ENCODE measurements at regions not wholly inside any gene's neighbourhood (a gene's known extent, or its start where the extent isn't known, plus 50 kb on each side); places are given as distances from the start of the nearest gene placed in this dataset.

GRCh38 chr18:56108478-56109367, 520.7 kb upstream of the TCF4 start:
- TF ChIP-seq, protein P1, sequence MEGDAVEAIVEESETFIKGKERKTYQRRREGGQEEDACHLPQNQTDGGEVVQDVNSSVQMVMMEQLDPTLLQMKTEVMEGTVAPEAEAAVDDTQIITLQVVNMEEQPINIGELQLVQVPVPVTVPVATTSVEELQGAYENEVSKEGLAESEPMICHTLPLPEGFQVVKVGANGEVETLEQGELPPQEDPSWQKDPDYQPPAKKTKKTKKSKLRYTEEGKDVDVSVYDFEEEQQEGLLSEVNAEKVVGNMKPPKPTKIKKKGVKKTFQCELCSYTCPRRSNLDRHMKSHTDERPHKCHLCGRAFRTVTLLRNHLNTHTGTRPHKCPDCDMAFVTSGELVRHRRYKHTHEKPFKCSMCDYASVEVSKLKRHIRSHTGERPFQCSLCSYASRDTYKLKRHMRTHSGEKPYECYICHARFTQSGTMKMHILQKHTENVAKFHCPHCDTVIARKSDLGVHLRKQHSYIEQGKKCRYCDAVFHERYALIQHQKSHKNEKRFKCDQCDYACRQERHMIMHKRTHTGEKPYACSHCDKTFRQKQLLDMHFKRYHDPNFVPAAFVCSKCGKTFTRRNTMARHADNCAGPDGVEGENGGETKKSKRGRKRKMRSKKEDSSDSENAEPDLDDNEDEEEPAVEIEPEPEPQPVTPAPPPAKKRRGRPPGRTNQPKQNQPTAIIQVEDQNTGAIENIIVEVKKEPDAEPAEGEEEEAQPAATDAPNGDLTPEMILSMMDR (IDR thresholded peaks at IDR 0.05), result no peak
- TF ChIP-seq POLR2A (IDR thresholded peaks at IDR 0.05) (no peak), POLR2AphosphoS5 (IDR thresholded peaks at IDR 0.05) (no peak)

All from sigmoid colon (tissue), 4 donors.